ENCODE measurements at regions not wholly inside any gene's neighbourhood (a gene's known extent, or its start where the extent isn't known, plus 50 kb on each side); places are given as distances from the start of the nearest gene placed in this dataset.

DNA sequence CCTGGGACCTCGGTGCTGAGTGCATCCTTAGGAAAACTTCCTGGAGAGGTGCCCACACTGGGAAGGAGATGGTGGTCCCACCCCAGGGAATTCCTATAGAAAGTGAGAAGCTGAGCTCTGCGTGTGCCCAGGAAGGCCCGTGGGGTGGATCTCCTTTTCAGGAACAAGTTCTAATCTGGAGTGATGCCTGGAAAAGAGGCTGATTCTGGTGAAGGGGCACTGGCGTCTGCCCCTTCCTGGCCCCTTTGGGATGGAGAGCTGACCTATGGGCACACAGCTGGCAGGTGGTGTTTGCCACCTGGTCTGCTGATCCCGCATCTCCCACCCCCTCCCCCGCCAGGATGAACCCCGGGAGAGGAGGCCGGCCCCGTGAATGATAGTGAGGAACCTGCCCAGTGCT, 142.0 kb upstream of the RTL1 start:
- no TSS peak for BruUV-seq (replicated peaks)
- no peaks in the 10 kb centered on the region for H3K9me3 ChIP-seq (ENCODE audit: low read depth, low read length, poor library complexity, severe bottlenecking)
- no peaks in the 10 kb centered on the region for H3K27me3 ChIP-seq (replicated peaks; ENCODE audit: insufficient read depth, low read depth, low read length, poor library complexity)
- POLR2A ChIA-PET (ENCODE audit: low non-redundant PET): no interaction called here
- H3K4me1 ChIP-seq (ENCODE audit: insufficient read depth, low read length, poor library complexity, severe bottlenecking): no peaks in the 10 kb centered on the region
- H3K36me3 ChIP-seq (ENCODE audit: insufficient read depth, low read length, poor library complexity, severe bottlenecking): no peaks in the 10 kb centered on the region
- intact Hi-C loops (cut with micrococcal nuclease; ENCODE audit: unreplicated experiment): no loop called here
- CTCF ChIA-PET: no interaction called here
- no peak overlapping the region for H3K4me3 ChIP-seq (ENCODE audit: low read depth, low read length, poor library complexity, severe bottlenecking)
- DNase-seq (ENCODE audit: low spot score): no peak
- no peak overlapping the region for H3K27ac ChIP-seq (ENCODE audit: low read depth, low read length, poor library complexity, severe bottlenecking)
- no peak for TF ChIP-seq EZH2 (IDR thresholded peaks at IDR 0.05; ENCODE audit: borderline replicate concordance, low read depth, low read length, poor library complexity, severe bottlenecking)
- TF ChIP-seq, protein P1, sequence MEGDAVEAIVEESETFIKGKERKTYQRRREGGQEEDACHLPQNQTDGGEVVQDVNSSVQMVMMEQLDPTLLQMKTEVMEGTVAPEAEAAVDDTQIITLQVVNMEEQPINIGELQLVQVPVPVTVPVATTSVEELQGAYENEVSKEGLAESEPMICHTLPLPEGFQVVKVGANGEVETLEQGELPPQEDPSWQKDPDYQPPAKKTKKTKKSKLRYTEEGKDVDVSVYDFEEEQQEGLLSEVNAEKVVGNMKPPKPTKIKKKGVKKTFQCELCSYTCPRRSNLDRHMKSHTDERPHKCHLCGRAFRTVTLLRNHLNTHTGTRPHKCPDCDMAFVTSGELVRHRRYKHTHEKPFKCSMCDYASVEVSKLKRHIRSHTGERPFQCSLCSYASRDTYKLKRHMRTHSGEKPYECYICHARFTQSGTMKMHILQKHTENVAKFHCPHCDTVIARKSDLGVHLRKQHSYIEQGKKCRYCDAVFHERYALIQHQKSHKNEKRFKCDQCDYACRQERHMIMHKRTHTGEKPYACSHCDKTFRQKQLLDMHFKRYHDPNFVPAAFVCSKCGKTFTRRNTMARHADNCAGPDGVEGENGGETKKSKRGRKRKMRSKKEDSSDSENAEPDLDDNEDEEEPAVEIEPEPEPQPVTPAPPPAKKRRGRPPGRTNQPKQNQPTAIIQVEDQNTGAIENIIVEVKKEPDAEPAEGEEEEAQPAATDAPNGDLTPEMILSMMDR (conservative IDR thresholded peaks at IDR 0.05; ENCODE audit: low read depth, low read length): no peak

DNA sequence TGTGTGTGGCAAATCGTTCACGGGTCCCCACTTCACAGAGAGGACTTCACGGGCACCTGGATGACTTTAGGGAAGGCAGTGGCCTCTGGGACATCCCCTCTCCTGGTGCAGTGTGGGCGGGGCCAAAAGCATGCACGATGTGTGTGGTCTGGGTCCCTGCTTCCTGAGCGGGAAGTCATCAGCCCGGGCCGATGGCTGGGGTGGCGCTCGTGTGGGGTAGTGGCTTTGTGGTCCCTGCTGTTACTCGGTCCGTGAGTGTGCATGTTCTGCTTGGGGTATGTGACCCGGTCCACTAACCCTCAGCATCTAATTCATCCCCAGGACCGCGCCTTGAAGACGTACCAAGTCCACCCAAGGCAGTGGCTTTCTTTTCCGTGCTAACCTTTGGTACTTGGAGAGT, 142.5 kb upstream of the RTL1 start:
- Histone ChIP-seq H3K4me3 (ENCODE audit: low read depth, low read length, poor library complexity, severe bottlenecking) (no peak overlapping the region), H3K36me3 (ENCODE audit: insufficient read depth, low read length, poor library complexity, severe bottlenecking) (no peaks in the 10 kb centered on the region), H3K27ac (ENCODE audit: low read depth, low read length, poor library complexity, severe bottlenecking) (no peak overlapping the region), H3K27me3 (replicated peaks; ENCODE audit: insufficient read depth, low read depth, low read length, poor library complexity) (no peaks in the 10 kb centered on the region), H3K9me3 (ENCODE audit: low read depth, low read length, poor library complexity, severe bottlenecking) (no peaks in the 10 kb centered on the region), H3K4me1 (ENCODE audit: insufficient read depth, low read length, poor library complexity, severe bottlenecking) (no peaks in the 10 kb centered on the region)
- POLR2A ChIA-PET (ENCODE audit: low non-redundant PET): no interaction called here
- no peak for DNase-seq (ENCODE audit: low spot score)
- intact Hi-C loops (cut with micrococcal nuclease; ENCODE audit: unreplicated experiment): no loop called here
- TF ChIP-seq, protein P1 (conservative IDR thresholded peaks at IDR 0.05; ENCODE audit: low read depth, low read length): no peak
- TF ChIP-seq EZH2 (IDR thresholded peaks at IDR 0.05; ENCODE audit: borderline replicate concordance, low read depth, low read length, poor library complexity, severe bottlenecking): no peak
- BruUV-seq (replicated peaks): no TSS peak
- CTCF ChIA-PET: no interaction called here

DNA sequence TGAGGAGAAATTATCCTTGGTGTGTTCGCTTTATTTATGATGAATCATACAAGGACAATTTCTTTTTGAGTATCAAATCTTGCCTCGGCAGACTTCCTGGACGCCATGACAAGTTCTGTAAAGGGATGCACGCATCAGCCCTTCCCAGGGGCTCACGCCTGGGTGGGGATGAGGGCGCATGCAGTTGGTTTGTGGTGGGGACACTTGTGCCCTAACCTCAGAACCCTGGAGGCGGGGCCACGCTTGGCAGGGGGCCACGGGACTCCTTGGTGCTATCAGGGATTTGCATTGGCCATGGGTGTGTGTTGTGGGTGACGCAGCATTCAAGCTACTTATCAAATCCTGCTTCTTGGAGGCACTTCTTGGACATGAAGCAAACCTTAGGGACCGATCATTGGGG, 143.8 kb upstream of the RTL1 start:
- no peaks in the 10 kb centered on the region for H3K36me3 ChIP-seq (ENCODE audit: insufficient read depth, low read length, poor library complexity, severe bottlenecking)
- H3K4me3 ChIP-seq (ENCODE audit: low read depth, low read length, poor library complexity, severe bottlenecking): no peak overlapping the region
- H3K27me3 ChIP-seq (replicated peaks; ENCODE audit: insufficient read depth, low read depth, low read length, poor library complexity): no peaks in the 10 kb centered on the region
- no TSS peak for BruUV-seq (replicated peaks)
- no peak for TF ChIP-seq EZH2 (IDR thresholded peaks at IDR 0.05; ENCODE audit: borderline replicate concordance, low read depth, low read length, poor library complexity, severe bottlenecking)
- TF ChIP-seq, protein P1 (conservative IDR thresholded peaks at IDR 0.05; ENCODE audit: low read depth, low read length): no peak
- H3K4me1 ChIP-seq (ENCODE audit: insufficient read depth, low read length, poor library complexity, severe bottlenecking): no peaks in the 10 kb centered on the region
- CTCF ChIA-PET: no interaction called here
- no peak for DNase-seq (ENCODE audit: low spot score)
- intact Hi-C loops (cut with micrococcal nuclease; ENCODE audit: unreplicated experiment): no loop called here
- POLR2A ChIA-PET (ENCODE audit: low non-redundant PET): no interaction called here
- no peak overlapping the region for H3K27ac ChIP-seq (ENCODE audit: low read depth, low read length, poor library complexity, severe bottlenecking)
- no peaks in the 10 kb centered on the region for H3K9me3 ChIP-seq (ENCODE audit: low read depth, low read length, poor library complexity, severe bottlenecking)

Data from A673 (cell line).